K562 (cell line): ENCODE measurements at regions not wholly inside any gene's neighbourhood (a gene's known extent, or its start where the extent isn't known, plus 50 kb on each side); places are given as distances from the start of the nearest gene placed in this dataset.

Experiments used
- CBX2 ChIP-seq: fragments of 200-600 bp; sonication (generic); IDR thresholded peaks from one replicate; pipeline ENCODE4 v1.6.1; 2012; ENCODE audit warnings: mild to moderate bottlenecking, low read length, inconsistent platforms; ENCODE audit not compliant: insufficient read depth, poor library complexity, severe bottlenecking
- CBX8 ChIP-seq: fragments of 200-600 bp; sonication (generic); IDR thresholded peaks from 2 replicates; pipeline ENCODE4 v1.6.1; 2012; ENCODE audit warnings: borderline replicate concordance, mixed run types, low read depth, mild to moderate bottlenecking, moderate library complexity, mixed read lengths, low read length, control low read depth, inconsistent platforms; ENCODE audit not compliant: poor library complexity, severe bottlenecking; ENCODE audit errors: extremely low read depth
- ERF ChIP-seq: fragments of 450-650 bp; formaldehyde crosslinking; IDR thresholded peaks from 2 replicates; pipeline ENCODE4 v1.4.0; 2020; ENCODE audit warnings: mild to moderate bottlenecking, mixed read lengths
- EZH2 ChIP-seq: IDR thresholded peaks from 2 replicates; pipeline ENCODE4 v1.6.1; 2012; ENCODE audit warnings: low read depth, mild to moderate bottlenecking, inconsistent platforms, low read length, borderline replicate concordance
- KAT7 ChIP-seq: sonication (generic); formaldehyde crosslinking; IDR thresholded peaks from 2 replicates; pipeline ENCODE4 v1.8.0; 2022; ENCODE audit warnings: missing genetic modification reagents, mild to moderate bottlenecking, borderline replicate concordance
- POLR2A ChIP-seq: fragments of 450-650 bp; conservative IDR thresholded peaks from 2 replicates; pipeline ENCODE4 v1.6.1; 2016
- PTBP1 ChIP-seq: fragments of 200-400 bp; formaldehyde crosslinking; IDR thresholded peaks from 2 replicates; pipeline ENCODE4 v1.6.1; 2017; ENCODE audit warnings: low read depth, low read length
- RBBP5 ChIP-seq: fragments of 200-600 bp; sonication (generic); IDR thresholded peaks from 2 replicates; pipeline ENCODE4 v1.6.1; 2012; ENCODE audit warnings: borderline replicate concordance, mild to moderate bottlenecking, low read length, control low read depth, inconsistent platforms; ENCODE audit not compliant: insufficient read depth, poor library complexity, severe bottlenecking
- RNF219 ChIP-seq: fragments of 250-450 bp; sonication (Bioruptor Pico); IDR thresholded peaks from 2 replicates; pipeline ENCODE4 v1.5.0; 2022; ENCODE audit warnings: mild to moderate bottlenecking
- XRCC3 ChIP-seq: fragments of 450-650 bp; IDR thresholded peaks from 2 replicates; pipeline ENCODE4 v1.6.1; 2017; ENCODE audit warnings: mild to moderate bottlenecking, moderate library complexity
- ZMIZ1 ChIP-seq, 2 experiments: fragments of 150-350 bp in 1 of 2; IDR thresholded peaks; 2 replicates each; pipeline ENCODE4 v1.6.1; 2012 to 2016; ENCODE audit warnings: low read depth in 2 of 2, low read length in 2 of 2, mild to moderate bottlenecking in 1 of 2, moderate library complexity in 1 of 2
- TF ChIP-seq, protein P1 (sequence below): sonication (generic); formaldehyde crosslinking; IDR thresholded peaks from 2 replicates; pipeline ENCODE4 v1.8.1; 2022; ENCODE audit warnings: missing genetic modification reagents

GRCh38 chr1:55725378-55725777 lies 510.2 kb upstream of the USP24 start:
- TF ChIP-seq POLR2A (no peak), PTBP1 (no peak), ERF (CRISPR knock-in tag) (no peak), CBX8 (no peak), RBBP5 (no peak), ZMIZ1 (IDR thresholded peaks at IDR 0.05; ENCODE audit: low read depth in 2 of 2, low read length in 2 of 2) (no peak), RNF219 (no peak), KAT7 (CRISPR knock-in tag) (no peak), CBX2 (no peak), XRCC3 (no peak), EZH2 (no peak)
- TF ChIP-seq, protein P1, sequence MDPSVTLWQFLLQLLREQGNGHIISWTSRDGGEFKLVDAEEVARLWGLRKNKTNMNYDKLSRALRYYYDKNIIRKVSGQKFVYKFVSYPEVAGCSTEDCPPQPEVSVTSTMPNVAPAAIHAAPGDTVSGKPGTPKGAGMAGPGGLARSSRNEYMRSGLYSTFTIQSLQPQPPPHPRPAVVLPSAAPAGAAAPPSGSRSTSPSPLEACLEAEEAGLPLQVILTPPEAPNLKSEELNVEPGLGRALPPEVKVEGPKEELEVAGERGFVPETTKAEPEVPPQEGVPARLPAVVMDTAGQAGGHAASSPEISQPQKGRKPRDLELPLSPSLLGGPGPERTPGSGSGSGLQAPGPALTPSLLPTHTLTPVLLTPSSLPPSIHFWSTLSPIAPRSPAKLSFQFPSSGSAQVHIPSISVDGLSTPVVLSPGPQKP (CRISPR knock-in tag): no peak
